ENCODE measurements at regions not wholly inside any gene's neighbourhood (a gene's known extent, or its start where the extent isn't known, plus 50 kb on each side); places are given as distances from the start of the nearest gene placed in this dataset.

DNA sequence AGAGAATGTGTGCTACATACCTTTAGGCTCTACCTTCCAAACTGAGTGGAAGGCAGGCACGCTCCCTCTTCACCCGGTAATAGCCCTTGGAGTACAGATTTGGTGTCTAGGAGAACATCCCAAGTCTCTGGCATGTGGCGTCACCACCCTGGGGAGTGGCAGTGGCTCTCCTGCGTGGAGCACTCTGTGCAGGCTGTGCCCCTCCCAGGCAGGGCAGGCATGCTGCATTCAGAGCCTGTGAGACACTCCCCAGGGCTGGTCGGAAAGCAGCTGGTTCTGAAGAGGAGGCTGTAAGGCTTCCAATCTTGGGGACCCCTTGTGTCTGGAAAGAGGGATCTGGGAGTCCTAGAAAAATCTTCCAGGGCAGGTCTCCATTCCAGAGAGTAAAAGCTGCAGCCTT, 193.3 kb downstream of the ANKRD30B start:
- DNase-seq (ENCODE audit: extremely low read depth, low read depth), result no peak

DNA sequence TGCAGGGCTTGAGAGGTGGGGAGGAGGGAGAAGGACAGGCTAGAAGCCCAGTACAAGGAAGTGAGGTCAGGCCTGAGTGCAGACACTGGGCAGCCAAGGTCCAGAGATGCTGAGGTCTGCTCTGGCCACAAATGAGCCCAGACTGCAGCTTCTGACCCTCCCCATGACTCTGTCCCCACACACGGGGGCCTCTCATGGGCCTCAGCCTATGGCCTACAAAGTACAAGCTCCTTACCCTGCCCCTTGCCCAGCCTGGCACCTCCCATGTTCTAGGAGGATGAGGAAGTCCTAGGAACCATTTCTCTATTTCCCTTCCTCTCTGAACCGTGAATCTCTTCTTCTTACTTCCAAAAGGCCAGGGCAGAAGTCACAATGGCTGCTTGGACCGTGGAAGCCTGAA, 193.8 kb downstream of the ANKRD30B start:
- DNase-seq (ENCODE audit: extremely low read depth, low read depth), result no peak
- TF ChIP-seq, protein P1, sequence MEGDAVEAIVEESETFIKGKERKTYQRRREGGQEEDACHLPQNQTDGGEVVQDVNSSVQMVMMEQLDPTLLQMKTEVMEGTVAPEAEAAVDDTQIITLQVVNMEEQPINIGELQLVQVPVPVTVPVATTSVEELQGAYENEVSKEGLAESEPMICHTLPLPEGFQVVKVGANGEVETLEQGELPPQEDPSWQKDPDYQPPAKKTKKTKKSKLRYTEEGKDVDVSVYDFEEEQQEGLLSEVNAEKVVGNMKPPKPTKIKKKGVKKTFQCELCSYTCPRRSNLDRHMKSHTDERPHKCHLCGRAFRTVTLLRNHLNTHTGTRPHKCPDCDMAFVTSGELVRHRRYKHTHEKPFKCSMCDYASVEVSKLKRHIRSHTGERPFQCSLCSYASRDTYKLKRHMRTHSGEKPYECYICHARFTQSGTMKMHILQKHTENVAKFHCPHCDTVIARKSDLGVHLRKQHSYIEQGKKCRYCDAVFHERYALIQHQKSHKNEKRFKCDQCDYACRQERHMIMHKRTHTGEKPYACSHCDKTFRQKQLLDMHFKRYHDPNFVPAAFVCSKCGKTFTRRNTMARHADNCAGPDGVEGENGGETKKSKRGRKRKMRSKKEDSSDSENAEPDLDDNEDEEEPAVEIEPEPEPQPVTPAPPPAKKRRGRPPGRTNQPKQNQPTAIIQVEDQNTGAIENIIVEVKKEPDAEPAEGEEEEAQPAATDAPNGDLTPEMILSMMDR (IDR thresholded peaks at IDR 0.05; ENCODE audit: low read depth, low read length), result no peak

More for the DNA sequence above, 193.3 kb downstream of the ANKRD30B start:
- TF ChIP-seq, protein P1 (IDR thresholded peaks at IDR 0.05; ENCODE audit: low read depth, low read length), result no peak

DNA sequence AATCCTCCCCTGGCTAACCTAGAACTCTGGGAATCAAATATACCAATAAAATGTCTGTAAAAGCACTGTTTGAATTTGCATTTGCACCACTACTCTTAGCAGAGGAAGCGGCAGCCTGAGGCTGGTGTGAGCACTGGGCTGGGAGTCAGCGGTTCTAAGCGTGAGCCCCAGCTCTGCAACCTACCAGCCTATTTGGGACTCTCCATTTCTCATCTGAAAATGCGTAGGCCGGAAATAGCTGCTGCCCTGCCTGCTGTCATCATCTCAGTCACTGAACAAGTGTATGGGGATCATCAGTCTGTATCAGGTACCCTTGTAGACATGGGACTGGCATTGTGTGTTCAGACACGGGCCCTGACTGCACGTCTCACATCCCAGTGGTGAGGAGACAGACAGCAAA, 194.3 kb downstream of the ANKRD30B start:
- TF ChIP-seq, protein P1 (IDR thresholded peaks at IDR 0.05; ENCODE audit: low read depth, low read length), result no peak
- no peak for DNase-seq (ENCODE audit: extremely low read depth, low read depth)

DNA sequence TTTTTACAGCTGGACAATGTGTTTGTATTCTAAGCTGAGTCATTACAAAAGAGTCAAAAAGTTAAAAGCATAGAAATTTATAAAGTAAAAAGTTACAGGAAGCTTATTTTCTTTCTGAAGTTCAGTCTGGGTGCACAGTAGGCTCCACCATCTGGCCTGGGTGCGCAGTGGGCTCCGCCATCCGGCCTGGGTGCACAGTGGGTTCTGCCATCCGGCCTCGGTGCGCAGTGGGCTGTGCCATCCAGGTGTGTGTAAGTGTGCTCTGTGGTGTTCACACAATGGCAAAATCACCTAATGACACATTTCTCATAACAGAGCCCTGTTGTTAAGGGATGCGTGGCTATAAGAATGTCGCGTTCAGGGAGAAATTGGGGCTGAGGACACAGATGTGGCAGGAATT, 195.5 kb downstream of the ANKRD30B start:
- TF ChIP-seq, protein P1 (IDR thresholded peaks at IDR 0.05; ENCODE audit: low read depth, low read length), result no peak
- DNase-seq (ENCODE audit: extremely low read depth, low read depth), result no peak

DNA sequence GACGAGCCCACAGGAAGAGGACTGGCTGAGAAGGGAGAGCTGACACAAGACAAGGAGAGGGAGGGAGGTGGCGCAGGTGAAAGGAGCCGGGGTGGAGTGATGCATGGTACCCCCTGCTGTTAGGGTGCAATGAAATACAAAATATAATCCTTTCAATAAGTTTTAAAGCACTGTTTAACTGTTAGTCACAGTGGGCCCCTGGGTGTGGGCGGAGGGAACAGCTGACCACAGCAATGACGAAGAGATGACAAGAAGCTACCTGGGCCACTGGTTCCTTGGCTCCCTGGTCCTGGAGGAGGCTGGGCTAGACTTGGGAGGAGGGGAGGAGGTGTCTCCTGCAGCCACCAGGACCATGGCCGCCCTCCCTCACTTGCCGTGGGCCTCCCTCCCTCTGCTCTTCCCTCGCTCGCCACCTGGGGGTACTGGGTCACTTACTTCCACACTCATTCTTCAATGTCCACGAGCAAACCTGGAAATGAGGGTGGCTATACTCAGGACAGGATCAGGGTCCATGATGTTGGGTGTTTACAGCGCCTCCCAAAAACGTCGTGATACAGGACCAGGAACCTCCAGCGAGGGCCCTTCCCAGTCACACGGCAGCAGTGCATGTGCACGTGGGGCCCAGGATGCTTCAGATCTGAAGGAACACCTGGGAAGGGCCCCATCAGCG, 196.1 kb downstream of the ANKRD30B start:
- TF ChIP-seq, protein P1 (IDR thresholded peaks at IDR 0.05; ENCODE audit: low read depth, low read length), result no peak
- no peak for DNase-seq (ENCODE audit: extremely low read depth, low read depth)

DNA sequence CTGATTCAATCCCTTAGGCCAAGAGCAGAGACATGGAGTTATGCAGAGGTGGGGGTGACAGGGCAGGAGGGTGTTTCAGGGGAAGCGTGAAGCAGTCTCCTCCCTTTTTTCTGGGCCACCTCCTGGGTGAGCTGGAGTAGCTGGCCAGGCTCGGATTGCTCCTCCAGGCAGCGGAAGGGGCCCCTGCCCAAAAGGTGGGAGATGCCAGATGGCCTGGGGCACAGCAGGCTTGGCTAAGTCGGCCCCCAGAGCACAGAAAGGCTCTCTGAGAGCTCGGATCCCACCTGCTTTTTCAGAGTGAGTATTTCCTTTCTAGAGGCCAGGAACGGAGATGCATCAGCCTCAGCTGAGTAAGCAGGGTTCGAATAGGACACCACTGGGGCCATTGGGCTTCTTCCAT, 196.9 kb downstream of the ANKRD30B start:
- TF ChIP-seq, protein P1 (IDR thresholded peaks at IDR 0.05; ENCODE audit: low read depth, low read length), result no peak
- DNase-seq (ENCODE audit: extremely low read depth, low read depth), result no peak

DNA sequence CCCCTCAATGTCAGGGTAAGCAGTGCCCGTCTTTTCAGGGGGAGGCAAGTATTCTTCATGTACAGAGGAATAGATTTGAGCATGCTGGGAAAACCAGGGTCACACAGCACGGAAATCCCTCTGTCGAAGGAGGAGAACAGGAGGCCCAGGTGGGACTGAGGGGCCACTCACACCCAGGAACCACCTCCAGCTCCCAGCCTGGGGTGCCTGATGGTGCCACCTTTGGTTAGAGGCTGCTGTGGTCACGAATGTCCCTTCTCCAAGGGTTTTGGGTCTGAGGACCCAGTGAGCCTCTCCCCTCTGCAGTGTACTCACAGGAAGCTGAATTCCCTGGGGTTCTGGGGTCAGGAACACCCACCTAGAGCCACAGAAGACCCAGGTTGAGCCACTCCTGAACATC, 197.3 kb downstream of the ANKRD30B start:
- no peak for DNase-seq (ENCODE audit: extremely low read depth, low read depth)
- TF ChIP-seq, protein P1 (IDR thresholded peaks at IDR 0.05; ENCODE audit: low read depth, low read length), result no peak

Data from AG09319 (cell line).